Activated CD4-positive, alpha-beta T cell treated with anti-CD3 and anti-CD28 coated beads for 36 hours (primary cell): ENCODE measurements at regions not wholly inside any gene's neighbourhood (a gene's known extent, or its start where the extent isn't known, plus 50 kb on each side); places are given as distances from the start of the nearest gene placed in this dataset.

Experiments
- ATAC-seq: fragments of 200-7000 bp; cut with Tn5 transposase; one replicate; pipeline ENCODE4 v1.10.0; 2021; ENCODE audit warnings: mild to moderate bottlenecking, moderate library complexity
- CTCF ChIA-PET: fragments of 350-600 bp; sonication (Branson Sonifier 250); formaldehyde crosslinking; loops from one replicate; lab custom pipeline; 2021; ENCODE audit warnings: antibody characterized with exemption; lab: Charles Lee
- POLR2A ChIA-PET: fragments of 350-600 bp; sonication (Branson Sonifier 250); formaldehyde crosslinking; loops from one replicate; lab custom pipeline; 2021; ENCODE audit warnings: antibody characterized with exemption, inconsistent platforms; lab: Charles Lee
- DNase-seq: peaks from one replicate; pipeline ENCODE4 v3.0.0-alpha.2; 2020
- H3K27ac Mint-ChIP-seq: one replicate; pipeline ENCODE4 v1.8.0; 2021; ENCODE audit warnings: mixed read lengths
- H3K27me3 Mint-ChIP-seq: one replicate; pipeline ENCODE4 v1.8.0; 2021; ENCODE audit warnings: mixed read lengths
- H3K36me3 Mint-ChIP-seq: one replicate; pipeline ENCODE4 v1.8.0; 2021; ENCODE audit warnings: low read depth, mixed read lengths
- H3K4me1 Mint-ChIP-seq: one replicate; pipeline ENCODE4 v1.8.0; 2021; ENCODE audit warnings: mixed read lengths
- H3K4me3 Mint-ChIP-seq: one replicate; pipeline ENCODE4 v1.8.0; 2021; ENCODE audit warnings: mild to moderate bottlenecking, moderate library complexity, mixed read lengths
- H3K9me3 Mint-ChIP-seq: one replicate; pipeline ENCODE4 v1.8.0; 2021; ENCODE audit warnings: low read depth, mixed read lengths
- intact Hi-C, 2 experiments: fragments of 100-400 bp; cut with DNase I in 1 of 2; cut with micrococcal nuclease in 1 of 2; formaldehyde crosslinking; loops; one replicate each; pipeline versions ENCODE4 v1.14.2 to v1.15.1; 2022 to 2024; cut with DNase I, micrococcal nuclease

DNA sequence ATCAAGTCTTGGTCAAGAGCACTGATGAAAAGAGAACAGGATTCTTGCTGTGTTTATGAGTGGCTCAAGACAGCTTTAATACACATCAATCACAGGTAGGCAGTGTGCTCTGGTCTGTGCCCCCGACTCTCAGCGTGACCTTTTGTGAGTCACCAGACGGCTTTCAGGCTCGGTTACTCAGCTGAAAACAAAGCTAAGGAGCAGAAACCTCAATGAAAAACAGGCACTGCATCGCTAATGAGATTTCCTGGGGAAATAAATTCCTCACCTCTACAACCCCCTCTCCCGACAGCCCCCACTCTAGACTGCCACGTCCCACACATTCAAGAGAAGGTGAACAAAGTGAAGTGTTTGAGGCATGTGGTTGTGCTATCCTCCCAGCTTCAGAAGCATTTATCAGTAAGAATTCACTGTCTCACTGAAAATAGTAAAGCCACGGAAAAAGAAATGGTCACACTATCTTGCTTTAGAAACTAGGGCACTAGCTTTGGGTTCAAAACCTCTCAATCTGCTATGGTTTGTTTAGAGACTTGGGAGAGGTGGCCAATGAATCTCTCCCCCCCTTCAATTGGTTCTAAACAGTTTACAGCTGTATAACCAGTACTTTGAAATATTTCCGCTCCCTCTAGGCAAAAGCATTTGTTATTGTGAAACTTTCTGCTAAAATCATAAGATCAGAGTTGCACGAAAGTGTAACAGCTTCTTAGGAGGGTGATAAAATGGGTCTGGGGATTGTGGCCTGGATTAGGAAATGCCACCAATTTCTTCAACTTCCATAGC lies 199.5 kb upstream of the PMFBP1 start:
- no peaks in the 10 kb centered on the region for H3K36me3 Mint-ChIP-seq
- H3K27ac Mint-ChIP-seq, result no peak overlapping the region
- no peaks in the 10 kb centered on the region for H3K27me3 Mint-ChIP-seq
- DNase-seq (no peak), ATAC-seq (no peak)
- ChIA-PET CTCF (interaction anchor here (0.6 to 1.1 kb wide), 2 partner anchors 12 to 28 kb away, joined by 3 to 4 read pairs; no protein-coding TSS in a partner anchor), POLR2A (no interaction called here)
- intact Hi-C loops, result no loop called here
- H3K4me1 Mint-ChIP-seq, result no peaks in the 10 kb centered on the region
- peaks cover 4% of the 10 kb centered on the region for H3K9me3 Mint-ChIP-seq
- no peak overlapping the region for H3K4me3 Mint-ChIP-seq

DNA sequence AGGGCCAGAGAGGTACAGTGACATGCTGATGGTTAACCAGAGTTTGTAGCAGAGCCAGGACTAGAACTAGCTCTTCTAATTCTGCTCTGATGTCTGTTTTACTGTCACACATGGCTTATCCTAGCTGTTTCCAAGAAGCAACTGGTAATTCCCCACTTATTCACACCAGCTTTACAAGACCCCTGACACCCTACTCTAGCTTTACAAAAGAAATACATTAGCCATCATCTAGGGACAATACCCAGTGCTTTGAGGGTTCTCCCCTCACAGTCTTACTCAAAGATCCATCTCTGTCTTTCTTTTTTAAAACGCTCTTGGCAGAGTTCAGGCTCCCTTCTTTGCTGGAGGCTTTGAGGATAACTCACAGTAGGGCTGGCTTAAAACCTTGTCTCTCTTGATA lies 197.3 kb upstream of the PMFBP1 start:
- CTCF ChIA-PET, result no interaction called here
- POLR2A ChIA-PET, result no interaction called here
- Mint-ChIP-seq H3K4me3 (no peak overlapping the region), H3K9me3 (peaks cover 4% of the 10 kb centered on the region), H3K4me1 (no peaks in the 10 kb centered on the region), H3K27ac (no peak overlapping the region), H3K36me3 (no peaks in the 10 kb centered on the region), H3K27me3 (no peaks in the 10 kb centered on the region)
- intact Hi-C loops, result no loop called here
- ATAC-seq (no peak), DNase-seq (no peak)

GRCh38 chr16:72367851-72368250 lies 195.9 kb upstream of the PMFBP1 start:
- Mint-ChIP-seq H3K4me3 (no peak overlapping the region), H3K27me3 (no peaks in the 10 kb centered on the region), H3K27ac (no peak overlapping the region), H3K4me1 (no peaks in the 10 kb centered on the region), H3K9me3 (peaks cover 4% of the 10 kb centered on the region), H3K36me3 (no peaks in the 10 kb centered on the region)
- ATAC-seq, result no peak
- intact Hi-C loops, result no loop called here
- POLR2A ChIA-PET, result no interaction called here
- CTCF ChIA-PET, result no interaction called here
- DNase-seq, result no peak

DNA sequence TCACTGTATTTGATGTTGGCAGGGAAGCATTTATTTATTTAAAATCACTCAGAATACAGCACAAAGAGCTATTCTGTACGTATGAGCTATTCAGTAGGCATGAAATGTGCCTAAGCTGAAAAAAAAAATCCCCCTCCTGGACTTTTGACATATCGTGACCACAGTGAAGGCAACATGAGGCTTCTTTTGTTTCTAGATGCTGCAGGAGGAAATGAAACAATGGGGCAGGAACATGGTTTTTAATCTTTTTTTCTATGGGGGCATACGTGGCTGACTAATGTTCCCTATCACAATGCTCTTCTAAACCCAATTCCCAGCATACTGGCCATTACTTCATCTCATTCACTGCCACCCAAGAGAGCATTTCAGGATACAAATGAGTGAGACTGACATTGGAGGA lies 191.0 kb upstream of the PMFBP1 start:
- H3K4me3 Mint-ChIP-seq, result no peak overlapping the region
- DNase-seq (no peak), ATAC-seq (no peak)
- ChIA-PET POLR2A (no interaction called here), CTCF (no interaction called here)
- intact Hi-C loops, result no loop called here
- no peaks in the 10 kb centered on the region for H3K36me3 Mint-ChIP-seq
- no peaks in the 10 kb centered on the region for H3K27me3 Mint-ChIP-seq
- peaks cover 4% of the 10 kb centered on the region for H3K9me3 Mint-ChIP-seq
- no peak overlapping the region for H3K27ac Mint-ChIP-seq
- H3K4me1 Mint-ChIP-seq, result no peaks in the 10 kb centered on the region

DNA sequence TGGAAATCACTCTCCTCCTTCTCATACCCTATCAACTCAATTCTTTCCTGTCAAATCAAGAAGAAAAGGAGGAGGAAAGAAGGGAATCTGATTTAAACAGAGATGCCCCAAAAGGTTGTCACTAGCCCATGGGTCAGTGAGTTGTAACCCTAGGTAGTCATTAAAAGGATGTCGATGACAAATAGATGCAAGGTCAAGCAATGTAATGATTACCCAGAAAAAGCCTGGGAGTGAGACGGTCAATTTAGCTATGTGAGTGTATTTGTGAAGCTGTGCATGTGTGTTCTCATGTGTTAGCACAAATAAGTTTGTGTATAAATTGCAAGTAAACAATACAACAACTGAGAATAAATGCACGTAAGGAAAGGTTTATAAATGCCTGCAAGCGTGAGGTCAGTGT lies 190.5 kb upstream of the PMFBP1 start:
- no peak overlapping the region for H3K4me3 Mint-ChIP-seq

DNA sequence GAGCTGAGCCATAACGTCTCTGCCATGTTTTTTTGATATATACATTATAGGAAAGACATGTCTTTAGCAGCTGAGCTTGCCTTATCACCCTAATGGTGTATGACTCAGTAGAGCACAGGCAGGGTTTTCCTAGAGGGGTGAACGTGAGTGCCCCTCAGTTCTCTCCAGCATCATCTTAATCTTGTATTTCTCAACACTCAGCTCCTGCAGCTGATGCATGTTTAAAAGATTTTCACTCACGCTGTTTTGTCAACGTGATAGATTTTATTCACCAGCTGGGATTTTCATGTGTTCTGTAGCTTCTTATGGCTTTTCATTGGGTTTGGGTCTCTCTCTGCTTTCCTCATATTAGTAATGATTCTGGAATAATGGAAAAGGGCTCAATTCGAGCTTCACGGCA lies 186.0 kb upstream of the PMFBP1 start:
- Mint-ChIP-seq H3K36me3 (no peaks in the 10 kb centered on the region), H3K4me3 (no peak overlapping the region), H3K4me1 (no peaks in the 10 kb centered on the region), H3K27ac (no peak overlapping the region), H3K9me3 (peaks cover 3% of the 10 kb centered on the region), H3K27me3 (no peaks in the 10 kb centered on the region)
- intact Hi-C loops, result no loop called here
- DNase-seq (no peak), ATAC-seq (no peak)
- POLR2A ChIA-PET, result no interaction called here
- CTCF ChIA-PET, result interaction anchor here (0.6 kb wide), 1 partner anchor 430 kb away, joined by 3 read pairs; no protein-coding TSS in a partner anchor

More for the DNA sequence above, 190.5 kb upstream of the PMFBP1 start:
- ATAC-seq, result no peak
- Mint-ChIP-seq H3K9me3 (peaks cover 3% of the 10 kb centered on the region), H3K36me3 (no peaks in the 10 kb centered on the region), H3K27ac (no peak overlapping the region), H3K27me3 (no peaks in the 10 kb centered on the region), H3K4me1 (no peaks in the 10 kb centered on the region)
- ChIA-PET POLR2A (no interaction called here), CTCF (no interaction called here)
- DNase-seq, result no peak
- intact Hi-C loops, result no loop called here

GRCh38 chr16:72355561-72355960 lies 183.6 kb upstream of the PMFBP1 start:
- no peak for ATAC-seq
- POLR2A ChIA-PET, result no interaction called here
- CTCF ChIA-PET, result no interaction called here
- Mint-ChIP-seq H3K4me3 (no peak overlapping the region), H3K27ac (no peak overlapping the region), H3K9me3 (peaks cover 3% of the 10 kb centered on the region), H3K27me3 (no peaks in the 10 kb centered on the region), H3K36me3 (no peaks in the 10 kb centered on the region), H3K4me1 (no peaks in the 10 kb centered on the region)
- intact Hi-C loops, result no loop called here
- DNase-seq, result no peak

GRCh38 chr16:72349719-72350118 lies 177.8 kb upstream of the PMFBP1 start:
- intact Hi-C loops, result no loop called here
- DNase-seq, result no peak
- no peak overlapping the region for H3K27ac Mint-ChIP-seq
- H3K36me3 Mint-ChIP-seq, result no peaks in the 10 kb centered on the region
- H3K9me3 Mint-ChIP-seq, result peaks cover 3% of the 10 kb centered on the region
- CTCF ChIA-PET, result interaction anchor here (0.6 kb wide), 2 partner anchors 208 to 1535 kb away, joined by 3 to 4 read pairs; no protein-coding TSS in a partner anchor
- H3K27me3 Mint-ChIP-seq, result no peaks in the 10 kb centered on the region
- POLR2A ChIA-PET, result no interaction called here
- H3K4me1 Mint-ChIP-seq, result no peaks in the 10 kb centered on the region
- H3K4me3 Mint-ChIP-seq, result no peak overlapping the region
- no peak for ATAC-seq

DNA sequence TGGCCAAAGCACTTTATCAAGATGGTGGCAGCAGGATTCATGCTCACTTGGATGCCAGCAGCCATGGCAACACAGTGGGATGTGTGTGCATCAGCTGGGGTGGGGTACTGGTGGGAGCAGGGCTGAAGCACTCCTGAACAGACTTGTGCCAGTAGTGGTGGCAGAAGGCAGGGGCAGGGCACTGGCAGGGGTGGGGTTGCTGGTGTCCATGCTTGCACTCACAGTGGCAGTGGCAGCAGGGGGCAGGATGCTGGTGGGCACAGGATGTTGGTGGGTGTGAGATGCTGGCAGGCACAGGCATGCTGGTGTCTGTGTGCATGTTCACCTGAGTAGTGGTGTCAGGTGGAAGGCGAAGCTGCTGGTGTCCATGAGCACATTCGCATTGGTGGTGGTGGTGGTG lies 161.0 kb upstream of the PMFBP1 start:
- Mint-ChIP-seq H3K27ac (no peak overlapping the region), H3K27me3 (no peaks in the 10 kb centered on the region), H3K4me3 (no peak overlapping the region), H3K36me3 (no peaks in the 10 kb centered on the region), H3K9me3 (peaks cover 11% of the 10 kb centered on the region), H3K4me1 (no peaks in the 10 kb centered on the region)
- intact Hi-C loops, result no loop called here
- no peak for ATAC-seq
- ChIA-PET CTCF (no interaction called here), POLR2A (no interaction called here)
- no peak for DNase-seq

DNA sequence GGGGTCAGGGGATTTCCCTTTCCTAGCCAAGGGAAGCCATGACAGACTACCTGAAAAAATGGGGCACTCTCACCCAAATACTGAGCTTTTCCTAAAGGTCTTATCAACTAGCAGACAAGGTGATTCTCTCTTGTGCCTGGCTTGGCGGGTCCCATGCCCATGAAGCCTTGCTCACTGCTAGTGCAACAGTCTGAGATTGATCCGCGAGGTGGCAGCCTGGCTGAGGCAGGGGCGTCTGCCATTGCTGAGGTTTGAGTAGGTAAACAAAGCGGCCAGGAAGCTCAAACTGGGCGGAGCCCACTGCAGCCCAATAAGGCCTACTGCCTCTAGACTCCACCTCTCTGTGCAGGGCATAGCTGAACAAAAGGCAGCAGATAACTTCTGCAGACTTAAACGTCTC lies 152.6 kb upstream of the PMFBP1 start:
- Mint-ChIP-seq H3K9me3 (peaks cover 17% of the 10 kb centered on the region), H3K36me3 (peaks cover 7% of the 10 kb centered on the region), H3K4me3 (no peak overlapping the region), H3K27me3 (no peaks in the 10 kb centered on the region), H3K27ac (no peak overlapping the region), H3K4me1 (no peaks in the 10 kb centered on the region)
- CTCF ChIA-PET, result no interaction called here
- DNase-seq (no peak), ATAC-seq (no peak)
- POLR2A ChIA-PET, result no interaction called here
- intact Hi-C loops, result no loop called here

GRCh38 chr16:72317446-72317845 lies 145.5 kb upstream of the PMFBP1 start:
- ATAC-seq, result no peak
- CTCF ChIA-PET, result interaction anchor here (1.0 kb wide), 1 partner anchor 193 kb away, joined by 3 read pairs; no protein-coding TSS in a partner anchor
- Mint-ChIP-seq H3K27ac (no peak overlapping the region), H3K4me1 (no peaks in the 10 kb centered on the region), H3K27me3 (peaks cover 3% of the 10 kb centered on the region), H3K4me3 (no peak overlapping the region), H3K36me3 (peaks cover 5% of the 10 kb centered on the region), H3K9me3 (peaks cover 12% of the 10 kb centered on the region)
- intact Hi-C loops, result no loop called here
- no peak for DNase-seq
- POLR2A ChIA-PET, result no interaction called here

- no peak for ATAC-seq
- POLR2A ChIA-PET, result no interaction called here
- CTCF ChIA-PET, result no interaction called here
- no peak overlapping the region for H3K27ac Mint-ChIP-seq
- DNase-seq, result no peak
- peaks cover 3% of the 10 kb centered on the region for H3K27me3 Mint-ChIP-seq
- intact Hi-C loops, result no loop called here
- no peaks in the 10 kb centered on the region for H3K4me1 Mint-ChIP-seq
- no peaks in the 10 kb centered on the region for H3K9me3 Mint-ChIP-seq
- H3K4me3 Mint-ChIP-seq, result no peak overlapping the region
- no peaks in the 10 kb centered on the region for H3K36me3 Mint-ChIP-seq
Measured at GRCh38 chr16:72313903-72314302, 141.9 kb upstream of the PMFBP1 start.
